KMS-11 (cell line): ENCODE measurements at regions not wholly inside any gene's neighbourhood (a gene's known extent, or its start where the extent isn't known, plus 50 kb on each side); places are given as distances from the start of the nearest gene placed in this dataset.

Experiments used
- H2AFZ ChIP-seq: fragments of 200-600 bp; sonication (generic); 2 replicates; pipeline ENCODE4 v1.6.1; 2016; ENCODE audit warnings: antibody characterized with exemption, mixed run types, low read depth
- H3K27ac ChIP-seq: fragments of 200-600 bp; sonication (generic); 2 replicates; pipeline ENCODE4 v1.6.1; 2016; ENCODE audit warnings: mild to moderate bottlenecking, mixed run types
- H3K27me3 ChIP-seq: fragments of 200-600 bp; sonication (generic); 2 replicates; pipeline ENCODE4 v1.6.1; 2017; ENCODE audit warnings: mild to moderate bottlenecking, low read depth, mixed run types, moderate library complexity; ENCODE audit not compliant: insufficient read depth
- H3K36me3 ChIP-seq: fragments of 200-600 bp; sonication (generic); 2 replicates; pipeline ENCODE4 v1.6.1; 2017; ENCODE audit warnings: mild to moderate bottlenecking, mixed run types; ENCODE audit not compliant: insufficient read depth
- H3K4me1 ChIP-seq: fragments of 200-600 bp; sonication (generic); 2 replicates; pipeline ENCODE4 v1.6.1; 2016; ENCODE audit warnings: mild to moderate bottlenecking, low read depth, mixed run types; ENCODE audit not compliant: poor library complexity, severe bottlenecking
- H3K4me2 ChIP-seq: fragments of 200-600 bp; sonication (generic); 2 replicates; pipeline ENCODE4 v1.7.0; 2016; ENCODE audit warnings: mild to moderate bottlenecking, mixed run types
- H3K4me3 ChIP-seq: fragments of 200-600 bp; sonication (generic); IDR thresholded peaks from 2 replicates; pipeline ENCODE4 v1.6.1; 2017; ENCODE audit warnings: low read depth, low read length, mixed read lengths; ENCODE audit not compliant: insufficient read depth
- H3K79me2 ChIP-seq: fragments of 200-600 bp; sonication (generic); 2 replicates; pipeline ENCODE4 v1.6.1; 2016; ENCODE audit warnings: low read depth, mixed run types; ENCODE audit not compliant: insufficient read depth
- H3K9ac ChIP-seq: fragments of 200-600 bp; sonication (generic); 2 replicates; pipeline ENCODE4 v1.6.1; 2016; ENCODE audit warnings: mild to moderate bottlenecking, mixed run types
- H4K20me1 ChIP-seq: fragments of 200-600 bp; sonication (generic); 2 replicates; pipeline ENCODE4 v1.6.1; 2016; ENCODE audit warnings: mild to moderate bottlenecking, mixed run types; ENCODE audit not compliant: insufficient read depth
- CTCF ChIP-seq: fragments of 200-600 bp; sonication (generic); conservative IDR thresholded peaks from 2 replicates; pipeline ENCODE4 v1.6.1; 2017; ENCODE audit warnings: low read depth, mild to moderate bottlenecking, antibody characterized with exemption, low read length, moderate library complexity, mixed read lengths

- TF ChIP-seq CTCF = no peak
- no peak overlapping the region for H3K9ac ChIP-seq
Observed at GRCh38 chr5:82925061-82925411, 152.2 kb downstream of the TMEM167A start.

GRCh38 chr5:82924226-82925060 lies 152.8 kb downstream of the TMEM167A start:
- H3K27me3 ChIP-seq = no peaks in the 10 kb centered on the region
- no peak overlapping the region for H3K27ac ChIP-seq
- H3K9ac ChIP-seq = no peak overlapping the region
- no peaks in the 10 kb centered on the region for H4K20me1 ChIP-seq
- H3K4me2 ChIP-seq = no peak overlapping the region
- no peak for TF ChIP-seq CTCF
- no peaks in the 10 kb centered on the region for H3K36me3 ChIP-seq
- H2AFZ ChIP-seq = no peak overlapping the region
- H3K4me1 ChIP-seq = no peaks in the 10 kb centered on the region
- H3K4me3 ChIP-seq = no peak overlapping the region
- H3K79me2 ChIP-seq = no peaks in the 10 kb centered on the region

More at GRCh38 chr5:82925061-82925411, 152.2 kb downstream of the TMEM167A start:
- Histone ChIP-seq H3K27me3 (no peaks in the 10 kb centered on the region), H2AFZ (no peak overlapping the region), H3K4me2 (no peak overlapping the region), H3K4me1 (no peaks in the 10 kb centered on the region), H3K4me3 (no peak overlapping the region), H3K27ac (no peak overlapping the region), H4K20me1 (no peaks in the 10 kb centered on the region), H3K36me3 (no peaks in the 10 kb centered on the region), H3K79me2 (no peaks in the 10 kb centered on the region)

- Histone ChIP-seq H3K79me2 (no peaks in the 10 kb centered on the region), H3K4me1 (no peaks in the 10 kb centered on the region), H3K9ac (no peak overlapping the region), H3K27ac (no peak overlapping the region), H4K20me1 (no peaks in the 10 kb centered on the region), H3K4me3 (no peak overlapping the region), H2AFZ (no peak overlapping the region), H3K4me2 (no peak overlapping the region), H3K36me3 (no peaks in the 10 kb centered on the region), H3K27me3 (no peaks in the 10 kb centered on the region)
- no peak for TF ChIP-seq CTCF
Observed at GRCh38 chr5:82922086-82922734, 155.0 kb downstream of the TMEM167A start.

- Histone ChIP-seq H3K4me3 (no peak overlapping the region), H3K4me2 (no peak overlapping the region), H3K27me3 (no peaks in the 10 kb centered on the region), H3K9ac (no peak overlapping the region), H3K27ac (no peak overlapping the region), H3K4me1 (no peaks in the 10 kb centered on the region), H3K36me3 (no peaks in the 10 kb centered on the region), H4K20me1 (no peaks in the 10 kb centered on the region), H3K79me2 (no peaks in the 10 kb centered on the region), H2AFZ (no peak overlapping the region)
- TF ChIP-seq CTCF = no peak
Observed at GRCh38 chr5:82918311-82919031, 158.7 kb downstream of the TMEM167A start.
